ENCODE measurements at regions not wholly inside any gene's neighbourhood (a gene's known extent, or its start where the extent isn't known, plus 50 kb on each side); places are given as distances from the start of the nearest gene placed in this dataset.

GRCh38 chrX:19174401-19175025 is 52.2 kb upstream of the ADGRG2 start:
- TF ChIP-seq CTCF (IDR thresholded peaks at IDR 0.05; ENCODE audit: extremely low read depth in 1 of 2, insufficient read depth in 1 of 2, low read depth in 1 of 2, low read length in 2 of 2) (no peak), EZH2 (IDR thresholded peaks at IDR 0.05; ENCODE audit: borderline replicate concordance, low read depth, low read length, severe bottlenecking) (no peak), POLR2A (IDR thresholded peaks at IDR 0.05; ENCODE audit: low read depth, low read length) (no peak)
